Heart right ventricle (tissue), 16 donors: ENCODE measurements at regions not wholly inside any gene's neighbourhood (a gene's known extent, or its start where the extent isn't known, plus 50 kb on each side); places are given as distances from the start of the nearest gene placed in this dataset.

Source experiments
- ATAC-seq, 8 donors: fragments of 200-7000 bp; cut with Tn5 transposase; one replicate each; pipeline ENCODE4 v1.9.1; 2020; ENCODE audit warnings: mild to moderate bottlenecking in 8 of 8, moderate library complexity in 8 of 8, moderate number of reproducible peaks in 1 of 8
- DNase-seq, 2 donors: peaks; one replicate each; pipeline ENCODE4 v3.0.0-alpha.2; 2020
- H3K27ac ChIP-seq, 10 donors: fragments of 200-600 bp; sonication (generic) in 2 of 10; one replicate each; pipeline versions ENCODE4 v1.5.0 to v1.8.0; 2020 to 2022; ENCODE audit warnings: mild to moderate bottlenecking in 3 of 10
- H3K27me3 ChIP-seq, 7 donors: fragments of 200-600 bp; one replicate each; pipeline ENCODE4 v1.8.0; 2021 to 2022; ENCODE audit warnings: mild to moderate bottlenecking in 2 of 7
- H3K36me3 ChIP-seq, 9 donors: fragments of 200-600 bp; sonication (generic) in 1 of 9; one replicate each; pipeline versions ENCODE4 v1.5.0 to v1.8.0; 2020 to 2022; ENCODE audit warnings: mild to moderate bottlenecking in 2 of 9
- H3K4me1 ChIP-seq, 9 donors: fragments of 200-600 bp; sonication (generic) in 1 of 9; one replicate each; pipeline versions ENCODE4 v1.5.0 to v1.8.0; 2020 to 2022; ENCODE audit warnings: mild to moderate bottlenecking in 4 of 9
- H3K4me3 ChIP-seq, 10 donors: fragments of 200-600 bp; sonication (generic) in 2 of 10; one replicate each; pipeline versions ENCODE4 v1.5.0 to v1.8.0; 2020 to 2022; ENCODE audit warnings: mild to moderate bottlenecking in 7 of 10, moderate library complexity in 2 of 10
- H3K9me3 ChIP-seq, 11 donors: fragments of 200-600 bp in 10 of 11; sonication (generic) in 2 of 11; one replicate each; pipeline versions ENCODE4 v1.5.0 to v1.8.0; 2013 to 2022; ENCODE audit warnings: mild to moderate bottlenecking in 2 of 11, control low read depth in 1 of 11, moderate library complexity in 1 of 11
- WGBS, 2 donors: extraction: QIAGEN DNeasy Blood & Tissue Kit; methylation state at CpG; one replicate each; pipeline ENCODE4 v1.1.7; 2013; ENCODE audit warnings: inconsistent platforms in 1 of 2; 5-methylcytosine and 5-hydroxymethylcytosine counted together
- intact Hi-C, 10 donors: fragments of 100-400 bp; cut with DNase I; formaldehyde crosslinking; loops; one replicate each; pipeline versions ENCODE4 v1.11.1 to v1.14.2; 2022
- TF ChIP-seq, protein P1 (sequence below), 9 donors: fragments of 200-600 bp; sonication (generic) in 2 of 9; IDR thresholded peaks; one replicate each; pipeline versions ENCODE4 v1.5.0 to v1.8.0; 2021 to 2022; ENCODE audit warnings: antibody characterized with exemption in 9 of 9, mild to moderate bottlenecking in 5 of 9, moderate library complexity in 1 of 9
- donor health status: Arrhythmogenic right ventricular cardiomyopathy.
- donor health status: ischemic (EF 13 %, LVEDD 7.1; RV severe dilation, severe dysfunction).
- donor health status: healthy with polysubstance abuse.
- donor health status: DM: no; HTN: yes; CAD: no.
- donor health status: DM: no; HTN: no; CAD: no.
- donor health status: ischemic (EF 25% LVEDD 6.9; RV normal size, moderate dysfunction).
- donor health status: ischemic (EF 25% LVEDD 5.7; RV mildly dilated, moderate dysfunction).
- donor health status: healthy.
- donor health status: DM: yes; HTN: yes; CAD: no.
- donor health status: Ischemic cardiomyopathy.
- donor health status: ischemic (EF 35%, LVEDD 5.7; RV mildly dilated, moderate dysfunction).
- donor health status: nonischemic (EF 11% LVEDD 7.7; RV severe dilation, severe dysfunction).
- donor health status: DM: yes; HTN: yes; CAD: no.
- donor health status: PGD.
- donor health status: ischemic (EF 29% LVEDD 5.4; RV normal size, mild dysfunction).
- donor health status: nonischemic (EF 23%, LVEDD 6.1; RV moderate dilation, normal function).

DNA sequence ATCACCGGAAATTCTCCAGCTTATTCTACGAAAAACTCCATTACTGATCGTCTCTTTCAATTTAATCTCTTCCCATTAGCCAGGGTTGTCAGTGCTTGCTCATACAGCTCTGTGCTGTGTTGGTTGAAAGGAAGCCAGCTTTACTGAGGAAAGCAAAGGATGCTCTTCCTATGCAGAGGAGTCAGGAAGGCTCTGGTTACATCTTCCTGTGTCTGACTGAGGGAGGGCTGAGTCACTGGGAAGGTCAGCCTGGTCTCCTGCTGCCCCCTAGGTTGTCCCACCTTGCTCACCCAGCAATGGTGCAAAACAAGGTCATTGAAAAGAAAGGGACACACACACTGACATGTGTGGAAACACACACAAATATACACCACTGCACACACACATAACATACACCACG, 975.6 kb downstream of the DCDC2C start:
- Histone ChIP-seq H3K36me3 (no peaks in the 10 kb centered on the region), H3K9me3 (peaks cover 0 to 15% (median 0%) of the 10 kb centered on the region in 11 donors), H3K27me3 (peaks cover 0 to 4% (median 0%) of the 10 kb centered on the region in 7 donors), H3K27ac (no peak overlapping the region), H3K4me1 (no peaks in the 10 kb centered on the region), H3K4me3 (no peak overlapping the region)
- ATAC-seq (no peak), DNase-seq (no peak)
- intact Hi-C loops, result no loop called here
- 52 to 56% methylated on average over 4 of the region's 4 CpGs for WGBS, 2 donors
- TF ChIP-seq, protein P1, sequence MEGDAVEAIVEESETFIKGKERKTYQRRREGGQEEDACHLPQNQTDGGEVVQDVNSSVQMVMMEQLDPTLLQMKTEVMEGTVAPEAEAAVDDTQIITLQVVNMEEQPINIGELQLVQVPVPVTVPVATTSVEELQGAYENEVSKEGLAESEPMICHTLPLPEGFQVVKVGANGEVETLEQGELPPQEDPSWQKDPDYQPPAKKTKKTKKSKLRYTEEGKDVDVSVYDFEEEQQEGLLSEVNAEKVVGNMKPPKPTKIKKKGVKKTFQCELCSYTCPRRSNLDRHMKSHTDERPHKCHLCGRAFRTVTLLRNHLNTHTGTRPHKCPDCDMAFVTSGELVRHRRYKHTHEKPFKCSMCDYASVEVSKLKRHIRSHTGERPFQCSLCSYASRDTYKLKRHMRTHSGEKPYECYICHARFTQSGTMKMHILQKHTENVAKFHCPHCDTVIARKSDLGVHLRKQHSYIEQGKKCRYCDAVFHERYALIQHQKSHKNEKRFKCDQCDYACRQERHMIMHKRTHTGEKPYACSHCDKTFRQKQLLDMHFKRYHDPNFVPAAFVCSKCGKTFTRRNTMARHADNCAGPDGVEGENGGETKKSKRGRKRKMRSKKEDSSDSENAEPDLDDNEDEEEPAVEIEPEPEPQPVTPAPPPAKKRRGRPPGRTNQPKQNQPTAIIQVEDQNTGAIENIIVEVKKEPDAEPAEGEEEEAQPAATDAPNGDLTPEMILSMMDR (IDR thresholded peaks at IDR 0.05), result no peak

DNA sequence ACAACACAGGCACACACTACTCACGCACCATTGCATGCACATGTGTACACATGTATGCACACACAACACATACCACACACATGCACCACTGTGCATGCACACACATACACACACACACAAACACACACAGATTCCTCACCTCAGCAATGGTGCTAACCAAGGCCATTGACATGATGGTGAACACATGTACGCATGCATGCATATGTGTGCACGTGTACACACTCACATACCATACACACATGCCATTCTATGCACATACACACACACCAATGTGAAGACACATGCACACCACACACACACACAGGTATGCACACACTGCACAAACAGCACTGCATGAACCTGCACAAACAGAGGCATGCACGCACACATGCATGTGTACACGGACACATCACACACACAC, 976.0 kb downstream of the DCDC2C start:
- intact Hi-C loops, result no loop called here
- peaks cover 0 to 10% (median 0%) of the 10 kb centered on the region in 11 donors for H3K9me3 ChIP-seq
- H3K27me3 ChIP-seq, result peaks cover 0 to 4% (median 0%) of the 10 kb centered on the region in 7 donors
- H3K36me3 ChIP-seq, result no peaks in the 10 kb centered on the region
- WGBS, 2 donors, result 93% methylated on average over 5 of the region's 5 CpGs
- DNase-seq (no peak), ATAC-seq (no peak)
- no peak overlapping the region for H3K27ac ChIP-seq
- TF ChIP-seq, protein P1 (IDR thresholded peaks at IDR 0.05), result no peak
- H3K4me1 ChIP-seq, result no peaks in the 10 kb centered on the region
- no peak overlapping the region for H3K4me3 ChIP-seq

DNA sequence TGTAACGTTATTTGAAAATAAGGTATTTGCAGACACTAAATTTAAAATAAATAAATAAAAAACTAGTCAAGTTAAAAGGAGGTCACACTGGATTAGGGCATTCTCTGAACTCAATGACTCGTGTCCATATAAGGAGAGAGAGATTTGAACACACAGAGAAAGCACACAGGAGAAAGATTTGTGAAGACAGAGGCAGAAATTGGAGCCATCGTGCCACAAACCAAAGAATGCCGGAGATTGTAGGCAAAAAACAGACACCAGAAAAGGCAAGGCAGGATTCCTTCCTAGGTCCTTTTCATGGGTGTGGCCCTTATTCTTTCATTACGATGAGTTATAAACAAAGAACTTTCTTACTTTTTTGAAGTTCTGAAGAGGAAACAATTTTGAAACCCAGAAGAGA, 981.5 kb downstream of the DCDC2C start:
- Histone ChIP-seq H3K27me3 (peaks cover 0 to 4% (median 0%) of the 10 kb centered on the region in 7 donors), H3K9me3 (peaks cover 0 to 6% (median 0%) of the 10 kb centered on the region in 11 donors), H3K4me3 (no peak overlapping the region), H3K27ac (no peak overlapping the region), H3K36me3 (no peaks in the 10 kb centered on the region), H3K4me1 (no peaks in the 10 kb centered on the region)
- no peak for ATAC-seq
- 65% methylated on average over 5 of the region's 5 CpGs for WGBS, 2 donors
- intact Hi-C loops, result no loop called here
- no peak for DNase-seq
- TF ChIP-seq, protein P1 (IDR thresholded peaks at IDR 0.05), result no peak

DNA sequence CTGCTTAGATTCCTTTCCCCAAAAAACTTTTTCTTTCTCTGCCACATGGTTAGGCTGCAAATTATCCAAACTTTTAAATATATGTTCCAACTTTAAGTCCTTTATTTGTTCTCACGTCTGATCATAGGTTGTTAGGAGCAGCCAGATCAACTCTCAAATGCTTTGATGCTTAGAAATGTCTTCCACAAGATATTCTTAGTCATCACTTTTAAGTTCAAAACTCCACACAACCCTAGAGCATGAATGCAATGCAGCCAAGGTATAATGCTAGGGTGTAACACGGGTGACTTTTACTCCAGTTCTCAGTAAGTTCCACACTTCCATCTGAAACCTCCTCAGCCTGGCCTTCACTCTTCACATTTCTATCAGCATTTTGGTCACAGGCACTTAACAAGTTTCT, 987.5 kb downstream of the DCDC2C start:
- DNase-seq, result no peak
- intact Hi-C loops, result no loop called here
- Histone ChIP-seq H3K4me3 (no peak overlapping the region), H3K27ac (no peak overlapping the region), H3K36me3 (no peaks in the 10 kb centered on the region), H3K4me1 (no peaks in the 10 kb centered on the region), H3K9me3 (peaks cover 0 to 3% (median 0%) of the 10 kb centered on the region in 11 donors), H3K27me3 (no peaks in the 10 kb centered on the region)
- TF ChIP-seq, protein P1 (IDR thresholded peaks at IDR 0.05), result no peak
- ATAC-seq, result no peak
- WGBS, 2 donors, result 76 to 83% methylated on average over 2 of the region's 2 CpGs
